GM12878 (cell line): ENCODE measurements at regions not wholly inside any gene's neighbourhood (a gene's known extent, or its start where the extent isn't known, plus 50 kb on each side); places are given as distances from the start of the nearest gene placed in this dataset.

Experiments used
- CTCF ChIP-seq, 3 experiments: IDR thresholded peaks in 2 of 3; conservative IDR thresholded peaks in 1 of 3; 2 replicates each; pipeline ENCODE4 v1.5.1; 2011; ENCODE audit warnings: low read depth in 3 of 3, low read length in 3 of 3, mild to moderate bottlenecking in 3 of 3, control low read depth in 2 of 3, moderate library complexity in 2 of 3, inconsistent platforms in 1 of 3, mixed read lengths in 1 of 3; ENCODE audit not compliant: control insufficient read depth in 2 of 3, insufficient read depth in 1 of 3; ENCODE audit errors: extremely low read depth in 1 of 3
- EZH2 ChIP-seq: IDR thresholded peaks from 2 replicates; pipeline ENCODE4 v1.6.1; 2012; ENCODE audit warnings: low read depth, mild to moderate bottlenecking, control low read depth, inconsistent platforms, low read length, borderline replicate concordance; ENCODE audit not compliant: control insufficient read depth
- FOS ChIP-seq: IDR thresholded peaks from 3 replicates; pipeline ENCODE4 v1.6.1; 2011; ENCODE audit warnings: borderline replicate concordance; ENCODE audit not compliant: insufficient read length; ENCODE audit errors: extremely low read depth
- POLR2AphosphoS2 ChIP-seq: IDR thresholded peaks from 2 replicates; pipeline ENCODE4 v1.6.1; 2011; ENCODE audit warnings: low read depth, mild to moderate bottlenecking, low read length, improper control_type of control experiment, moderate library complexity
- SP1 ChIP-seq: IDR thresholded peaks from one replicate; pipeline ENCODE4 v1.6.1; 2011; ENCODE audit warnings: low read depth, low read length
- ZNF622 ChIP-seq: fragments of 450-650 bp; IDR thresholded peaks from 2 replicates; pipeline ENCODE4 v1.6.1; 2017; ENCODE audit warnings: mild to moderate bottlenecking, inconsistent platforms

- TF ChIP-seq CTCF (IDR thresholded peaks at IDR 0.05 in 2 of 3, conservative IDR thresholded peaks at IDR 0.05 in 1 of 3; ENCODE audit: control insufficient read depth in 2 of 3, extremely low read depth in 1 of 3, insufficient read depth in 1 of 3, low read depth in 3 of 3, low read length in 3 of 3) (no peak), FOS (no peak), EZH2 (no peak), POLR2AphosphoS2 (no peak), ZNF622 (no peak), SP1 (no peak)
These were observed 131.5 kb upstream of the TNC start for GRCh38 chr9:115249488-115249887.
